ENCODE measurements at regions not wholly inside any gene's neighbourhood (a gene's known extent, or its start where the extent isn't known, plus 50 kb on each side); places are given as distances from the start of the nearest gene placed in this dataset.

DNA sequence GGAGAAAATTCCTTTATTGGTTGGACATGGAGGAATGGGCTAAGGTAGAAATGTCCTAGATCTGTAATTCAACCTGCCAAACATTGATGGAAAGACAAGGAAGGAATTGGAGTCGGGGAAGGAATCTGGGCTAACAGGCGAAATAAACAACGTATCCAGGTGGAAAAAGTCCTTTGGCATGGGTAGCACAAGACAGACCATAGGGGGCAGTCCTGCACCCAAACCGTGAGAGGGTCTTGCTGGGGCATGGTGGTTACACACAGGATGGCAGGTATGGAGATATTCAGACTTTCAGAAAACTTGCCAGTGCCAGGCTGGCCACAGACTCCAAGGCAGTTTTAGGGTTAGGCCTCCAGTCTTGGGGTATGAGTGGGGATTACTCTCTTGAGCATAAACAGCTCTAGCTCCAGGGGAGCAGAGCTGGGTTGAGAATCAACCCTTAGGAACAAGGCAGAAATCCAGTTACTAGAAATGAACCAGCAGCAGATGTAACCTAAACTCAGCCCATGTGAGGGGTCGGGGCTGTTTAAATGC is 188.6 kb upstream of the GDF10 start:
- ChIA-PET POLR2A (ENCODE audit: unreplicated experiment) (no interaction called here), CTCF (no interaction called here)
- BruUV-seq (replicated peaks), result no TSS peak
- ATAC-seq, result no peak
- no peak for DNase-seq
- H3K27me3 ChIP-seq (ENCODE audit: low read length), result peaks cover 13% of the 10 kb centered on the region; the same call in 1 of the 2 replicates
- no peak overlapping the region for H2AFZ ChIP-seq (ENCODE audit: low read length)
- no peaks in the 10 kb centered on the region for H3K9me2 ChIP-seq (replicated peaks; ENCODE audit: low read length)
- intact Hi-C loops (cut with micrococcal nuclease), result no loop called here
- no peaks in the 10 kb centered on the region for H3K79me2 ChIP-seq (ENCODE audit: low read length)
- no peaks in the 10 kb centered on the region for H3K4me1 ChIP-seq (ENCODE audit: insufficient read depth, low read length)
- H3K9ac ChIP-seq (ENCODE audit: low read length), result no peak overlapping the region
- no peak overlapping the region for H3K27ac ChIP-seq (ENCODE audit: low read length)
- TF ChIP-seq EZH2phosphoT487 (IDR thresholded peaks at IDR 0.05; ENCODE audit: borderline replicate concordance, low read length) (no peak), EZH2 (IDR thresholded peaks at IDR 0.05; ENCODE audit: low read length, unreplicated experiment) (no peak)
- TF ChIP-seq, protein P1, sequence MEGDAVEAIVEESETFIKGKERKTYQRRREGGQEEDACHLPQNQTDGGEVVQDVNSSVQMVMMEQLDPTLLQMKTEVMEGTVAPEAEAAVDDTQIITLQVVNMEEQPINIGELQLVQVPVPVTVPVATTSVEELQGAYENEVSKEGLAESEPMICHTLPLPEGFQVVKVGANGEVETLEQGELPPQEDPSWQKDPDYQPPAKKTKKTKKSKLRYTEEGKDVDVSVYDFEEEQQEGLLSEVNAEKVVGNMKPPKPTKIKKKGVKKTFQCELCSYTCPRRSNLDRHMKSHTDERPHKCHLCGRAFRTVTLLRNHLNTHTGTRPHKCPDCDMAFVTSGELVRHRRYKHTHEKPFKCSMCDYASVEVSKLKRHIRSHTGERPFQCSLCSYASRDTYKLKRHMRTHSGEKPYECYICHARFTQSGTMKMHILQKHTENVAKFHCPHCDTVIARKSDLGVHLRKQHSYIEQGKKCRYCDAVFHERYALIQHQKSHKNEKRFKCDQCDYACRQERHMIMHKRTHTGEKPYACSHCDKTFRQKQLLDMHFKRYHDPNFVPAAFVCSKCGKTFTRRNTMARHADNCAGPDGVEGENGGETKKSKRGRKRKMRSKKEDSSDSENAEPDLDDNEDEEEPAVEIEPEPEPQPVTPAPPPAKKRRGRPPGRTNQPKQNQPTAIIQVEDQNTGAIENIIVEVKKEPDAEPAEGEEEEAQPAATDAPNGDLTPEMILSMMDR (conservative IDR thresholded peaks at IDR 0.05; ENCODE audit: low read depth, low read length), result no peak
- no peaks in the 10 kb centered on the region for H3K9me3 ChIP-seq (ENCODE audit: low read length)
- H4K20me1 ChIP-seq (ENCODE audit: low read length), result no peaks in the 10 kb centered on the region
- no peaks in the 10 kb centered on the region for H3K36me3 ChIP-seq (ENCODE audit: low read depth, low read length)
- H3K4me3 ChIP-seq (ENCODE audit: low read length), result no peak overlapping the region
- no peaks in the 10 kb centered on the region for H3F3A ChIP-seq (ENCODE audit: low read length, unreplicated experiment)
- H3K4me2 ChIP-seq (ENCODE audit: low read length), result no peak overlapping the region

DNA sequence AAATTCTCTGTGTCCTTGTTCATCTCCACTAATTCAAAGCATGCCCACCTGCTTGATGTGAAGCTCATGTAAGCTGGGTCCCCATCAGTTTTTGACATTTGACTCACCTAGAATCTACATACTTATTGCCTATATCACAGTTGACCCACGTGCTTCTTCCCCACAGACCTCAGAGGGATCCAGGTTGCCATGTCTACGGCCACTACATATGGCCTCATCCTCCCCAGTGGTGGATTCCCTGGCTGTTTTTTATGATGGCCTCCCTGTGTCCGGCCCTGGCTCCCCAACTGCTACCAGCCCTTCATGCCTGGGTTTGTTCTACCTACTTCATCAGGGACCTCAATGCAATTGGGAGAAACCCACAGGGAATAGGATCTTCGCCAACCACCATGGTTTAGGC is 187.4 kb upstream of the GDF10 start:
- ATAC-seq (no peak), DNase-seq (no peak)
- no peaks in the 10 kb centered on the region for H4K20me1 ChIP-seq (ENCODE audit: low read length)
- intact Hi-C loops (cut with micrococcal nuclease), result no loop called here
- BruUV-seq (replicated peaks), result no TSS peak
- no peak overlapping the region for H2AFZ ChIP-seq (ENCODE audit: low read length)
- no peak overlapping the region for H3K27ac ChIP-seq (ENCODE audit: low read length)
- no peak overlapping the region for H3K9ac ChIP-seq (ENCODE audit: low read length)
- CTCF ChIA-PET, result no interaction called here
- H3F3A ChIP-seq (ENCODE audit: low read length, unreplicated experiment), result no peaks in the 10 kb centered on the region
- H3K4me3 ChIP-seq (ENCODE audit: low read length), result no peak overlapping the region
- H3K9me2 ChIP-seq (replicated peaks; ENCODE audit: low read length), result no peaks in the 10 kb centered on the region
- H3K79me2 ChIP-seq (ENCODE audit: low read length), result no peaks in the 10 kb centered on the region
- POLR2A ChIA-PET (ENCODE audit: unreplicated experiment), result no interaction called here
- no peak for TF ChIP-seq EZH2 (IDR thresholded peaks at IDR 0.05; ENCODE audit: low read length, unreplicated experiment)
- TF ChIP-seq EZH2phosphoT487 (IDR thresholded peaks at IDR 0.05; ENCODE audit: borderline replicate concordance, low read length), result no peak
- TF ChIP-seq, protein P1 (conservative IDR thresholded peaks at IDR 0.05; ENCODE audit: low read depth, low read length), result no peak
- H3K4me1 ChIP-seq (ENCODE audit: insufficient read depth, low read length), result no peaks in the 10 kb centered on the region
- peaks cover 14% of the 10 kb centered on the region; the same call in 1 of the 2 replicates for H3K27me3 ChIP-seq (ENCODE audit: low read length)
- no peaks in the 10 kb centered on the region for H3K9me3 ChIP-seq (ENCODE audit: low read length)
- H3K4me2 ChIP-seq (ENCODE audit: low read length), result no peak overlapping the region
- H3K36me3 ChIP-seq (ENCODE audit: low read depth, low read length), result no peaks in the 10 kb centered on the region

DNA sequence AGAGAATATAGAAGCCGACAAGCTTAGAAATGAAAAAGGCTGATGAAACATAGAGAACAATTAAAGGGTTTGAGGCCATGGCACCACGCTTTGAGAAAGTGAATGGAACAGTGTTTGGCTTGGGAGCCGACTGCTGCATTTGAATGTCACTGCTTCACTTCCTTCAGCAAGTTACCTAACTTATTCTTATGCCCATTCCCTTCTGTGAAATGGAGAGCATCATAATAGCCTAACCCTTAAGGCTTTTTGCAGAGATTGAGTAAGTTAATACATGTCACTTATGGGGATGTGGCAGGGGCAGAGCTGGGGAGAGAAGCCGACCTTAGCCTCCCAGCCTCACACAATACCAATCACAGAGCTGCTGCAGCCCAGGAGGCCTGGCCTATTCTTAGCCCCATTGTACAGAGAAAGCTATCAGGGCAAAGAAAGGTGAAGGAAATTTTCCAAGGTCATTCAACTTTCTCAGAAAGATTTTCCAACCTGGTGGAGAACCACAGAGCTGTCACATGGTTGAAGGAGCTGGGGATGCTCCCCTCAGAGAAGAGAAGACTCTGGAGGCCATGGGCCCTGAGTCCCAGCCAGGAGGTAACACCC is 186.0 kb upstream of the GDF10 start:
- no peaks in the 10 kb centered on the region for H3K9me2 ChIP-seq (replicated peaks; ENCODE audit: low read length)
- H3K9me3 ChIP-seq (ENCODE audit: low read length), result no peaks in the 10 kb centered on the region
- no TSS peak for BruUV-seq (replicated peaks)
- ATAC-seq (no peak), DNase-seq (no peak)
- H3K4me2 ChIP-seq (ENCODE audit: low read length), result no peak overlapping the region
- H3K27me3 ChIP-seq (ENCODE audit: low read length), result peaks cover 14% of the 10 kb centered on the region; the same call in 1 of the 2 replicates
- no peak for TF ChIP-seq EZH2 (IDR thresholded peaks at IDR 0.05; ENCODE audit: low read length, unreplicated experiment)
- TF ChIP-seq EZH2phosphoT487 (IDR thresholded peaks at IDR 0.05; ENCODE audit: borderline replicate concordance, low read length), result no peak
- TF ChIP-seq, protein P1 (conservative IDR thresholded peaks at IDR 0.05; ENCODE audit: low read depth, low read length), result no peak
- H3K27ac ChIP-seq (ENCODE audit: low read length), result no peak overlapping the region
- no peak overlapping the region for H3K4me3 ChIP-seq (ENCODE audit: low read length)
- H2AFZ ChIP-seq (ENCODE audit: low read length), result no peak overlapping the region
- H3K36me3 ChIP-seq (ENCODE audit: low read depth, low read length), result no peaks in the 10 kb centered on the region
- H3K4me1 ChIP-seq (ENCODE audit: insufficient read depth, low read length), result no peaks in the 10 kb centered on the region
- CTCF ChIA-PET, result no interaction called here
- H3F3A ChIP-seq (ENCODE audit: low read length, unreplicated experiment), result no peaks in the 10 kb centered on the region
- H3K79me2 ChIP-seq (ENCODE audit: low read length), result no peaks in the 10 kb centered on the region
- H3K9ac ChIP-seq (ENCODE audit: low read length), result no peak overlapping the region
- intact Hi-C loops (cut with micrococcal nuclease), result no loop called here
- H4K20me1 ChIP-seq (ENCODE audit: low read length), result no peaks in the 10 kb centered on the region
- POLR2A ChIA-PET (ENCODE audit: unreplicated experiment), result interaction anchor here (0.6 kb wide), 1 partner anchor 270 kb away, joined by 5 read pairs; the partner anchor contains the start of gene ZNF488
